ENCODE measurements at regions not wholly inside any gene's neighbourhood (a gene's known extent, or its start where the extent isn't known, plus 50 kb on each side); places are given as distances from the start of the nearest gene placed in this dataset.

DNA sequence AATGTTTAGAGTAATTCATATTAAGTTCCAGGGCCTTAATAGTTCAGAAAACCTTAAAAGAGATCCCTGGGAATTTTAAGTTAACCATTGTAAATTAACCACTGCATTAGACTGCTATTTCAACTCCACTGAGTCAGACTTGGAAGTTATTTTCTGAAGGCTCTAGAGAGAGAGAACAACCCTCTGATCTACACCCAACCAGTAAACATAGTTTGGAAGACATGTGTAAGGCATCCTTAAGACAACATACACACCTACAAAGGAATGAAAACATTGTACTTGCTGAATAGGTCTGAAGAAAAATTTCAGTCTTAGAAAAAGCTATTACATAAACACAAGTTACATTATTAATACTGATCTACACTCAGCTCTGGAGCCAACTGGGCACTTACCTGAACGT is 158.2 kb upstream of the FST start:
- Mint-ChIP-seq H3K36me3 (ENCODE audit: low read depth) (no peaks in the 10 kb centered on the region), H3K27me3 (ENCODE audit: low read depth) (no peaks in the 10 kb centered on the region), H3K27ac (peak overlapping the region in 1 of 3 experiments; percentile 17), H3K4me3 (no peak overlapping the region), H3K4me1 (peaks cover 8% of the 10 kb centered on the region), H3K9me3 (no peaks in the 10 kb centered on the region)
- no peak for TF ChIP-seq CTCF (IDR thresholded peaks at IDR 0.05; ENCODE audit: unreplicated experiment in 3 of 3)

DNA sequence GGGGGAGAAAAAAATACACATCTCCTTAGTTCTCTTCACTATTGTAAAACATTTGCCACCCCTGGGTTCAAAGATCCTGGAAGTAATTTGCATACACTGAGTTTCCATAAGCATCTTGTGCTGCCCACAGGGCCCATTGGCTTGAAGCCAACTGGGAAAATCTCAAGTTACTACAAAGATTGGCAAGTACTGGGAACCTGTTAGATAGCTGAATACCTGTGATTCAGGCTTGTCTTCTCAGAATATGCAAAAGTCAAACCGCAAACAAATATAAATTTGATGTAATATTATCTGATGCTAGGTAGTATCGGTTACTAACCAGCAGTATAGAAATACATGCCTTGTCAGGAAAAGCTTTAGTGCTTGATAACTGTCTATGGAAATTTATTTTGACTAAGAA is 156.9 kb upstream of the FST start:
- no peak for TF ChIP-seq CTCF (IDR thresholded peaks at IDR 0.05; ENCODE audit: unreplicated experiment in 3 of 3)
- no peak overlapping the region for H3K4me3 Mint-ChIP-seq
- no peak overlapping the region for H3K27ac Mint-ChIP-seq
- H3K4me1 Mint-ChIP-seq: peaks cover 8% of the 10 kb centered on the region
- no peaks in the 10 kb centered on the region for H3K9me3 Mint-ChIP-seq
- H3K36me3 Mint-ChIP-seq (ENCODE audit: low read depth): no peaks in the 10 kb centered on the region
- H3K27me3 Mint-ChIP-seq (ENCODE audit: low read depth): no peaks in the 10 kb centered on the region

DNA sequence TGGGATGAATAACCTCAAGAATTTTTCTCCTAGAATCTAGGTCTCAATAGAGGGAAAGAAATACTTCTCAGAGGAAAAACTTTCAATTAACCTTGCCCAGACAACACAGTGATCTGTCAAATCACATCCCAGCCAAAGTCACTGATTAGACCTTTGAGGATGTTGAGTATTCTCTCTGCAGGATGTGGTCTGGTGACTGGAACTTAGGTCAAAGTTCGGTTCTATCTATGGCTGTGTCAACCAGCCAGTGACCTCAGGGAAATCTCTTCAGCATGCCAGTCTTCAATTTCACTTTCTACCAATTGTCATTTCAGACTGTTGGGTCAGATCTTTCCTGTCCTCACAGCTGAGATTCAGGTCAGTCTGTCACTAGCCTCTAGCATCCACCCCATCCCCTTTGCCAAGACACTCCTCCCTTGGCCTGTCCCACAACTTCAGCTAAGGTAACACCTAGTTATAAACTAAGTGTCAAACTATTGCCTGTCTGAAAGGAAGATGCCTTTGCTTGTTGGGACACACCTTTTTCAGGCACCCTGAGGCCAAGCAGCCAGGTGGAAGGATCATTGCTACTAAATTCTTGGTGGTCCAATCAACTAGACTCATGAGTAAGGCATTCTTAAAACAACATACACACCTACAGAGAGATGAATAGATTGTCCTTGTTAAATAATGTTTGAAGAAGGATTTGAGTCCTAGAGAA is 156.3 kb upstream of the FST start:
- no peaks in the 10 kb centered on the region for H3K27me3 Mint-ChIP-seq (ENCODE audit: low read depth)
- no peaks in the 10 kb centered on the region for H3K9me3 Mint-ChIP-seq
- no peak for TF ChIP-seq CTCF (IDR thresholded peaks at IDR 0.05; ENCODE audit: unreplicated experiment in 3 of 3)
- no peak overlapping the region for H3K27ac Mint-ChIP-seq
- H3K36me3 Mint-ChIP-seq (ENCODE audit: low read depth): no peaks in the 10 kb centered on the region
- H3K4me3 Mint-ChIP-seq: no peak overlapping the region
- H3K4me1 Mint-ChIP-seq: peaks cover 8% of the 10 kb centered on the region

GRCh38 chr5:53326424-53327153 is 153.8 kb upstream of the FST start:
- H3K36me3 Mint-ChIP-seq (ENCODE audit: low read depth): no peaks in the 10 kb centered on the region
- H3K27me3 Mint-ChIP-seq (ENCODE audit: low read depth): no peaks in the 10 kb centered on the region
- H3K4me3 Mint-ChIP-seq: no peak overlapping the region
- TF ChIP-seq CTCF (IDR thresholded peaks at IDR 0.05; ENCODE audit: unreplicated experiment in 3 of 3): no peak
- no peak overlapping the region for H3K27ac Mint-ChIP-seq
- no peaks in the 10 kb centered on the region for H3K4me1 Mint-ChIP-seq
- H3K9me3 Mint-ChIP-seq: no peaks in the 10 kb centered on the region

DNA sequence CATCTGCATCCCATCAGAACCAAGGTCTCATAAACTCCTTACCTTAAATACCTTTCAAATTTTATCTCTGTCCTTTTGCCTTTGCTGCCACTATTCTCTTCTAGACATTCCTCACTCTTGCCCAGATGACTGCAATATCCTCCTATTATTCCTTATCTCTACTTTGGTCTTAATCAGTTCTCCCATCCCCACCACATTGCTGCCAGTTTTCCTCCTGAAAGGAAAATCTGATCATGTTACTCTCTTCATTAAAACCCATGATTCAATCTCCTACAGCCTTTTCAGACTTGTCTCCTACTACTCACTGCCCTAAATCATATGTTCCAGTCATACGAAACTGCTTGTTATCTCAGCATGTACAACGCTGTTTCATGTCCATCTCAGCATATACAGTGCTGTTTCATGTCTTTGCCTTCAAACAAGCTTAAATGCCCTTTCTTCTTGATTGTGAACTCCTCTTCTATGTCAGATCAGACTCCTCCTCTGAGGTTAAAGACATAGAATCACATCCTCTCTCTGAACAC is 152.6 kb upstream of the FST start:
- no peaks in the 10 kb centered on the region for H3K36me3 Mint-ChIP-seq (ENCODE audit: low read depth)
- no peak overlapping the region for H3K4me3 Mint-ChIP-seq
- no peaks in the 10 kb centered on the region for H3K9me3 Mint-ChIP-seq
- TF ChIP-seq CTCF (IDR thresholded peaks at IDR 0.05; ENCODE audit: unreplicated experiment in 3 of 3): no peak
- H3K27me3 Mint-ChIP-seq (ENCODE audit: low read depth): no peaks in the 10 kb centered on the region
- no peak overlapping the region for H3K27ac Mint-ChIP-seq
- no peaks in the 10 kb centered on the region for H3K4me1 Mint-ChIP-seq

Data from nephron (organoid).